Psoas muscle (tissue), 7 donors: ENCODE measurements at regions not wholly inside any gene's neighbourhood (a gene's known extent, or its start where the extent isn't known, plus 50 kb on each side); places are given as distances from the start of the nearest gene placed in this dataset.

ENCODE experiments used
- ATAC-seq, 4 donors: fragments of 200-7000 bp; cut with Tn5 transposase; one replicate each; pipeline ENCODE4 v1.9.1; 2020; ENCODE audit warnings: moderate library complexity in 3 of 4, mild to moderate bottlenecking in 2 of 4
- DNase-seq, 2 donors: peaks; one replicate each; pipeline ENCODE4 v3.0.0-alpha.2; 2020
- H3K27ac ChIP-seq: fragments of 200-600 bp; one replicate; pipeline ENCODE4 v1.8.0; 2022
- H3K27me3 ChIP-seq, 3 donors: fragments of 200-600 bp in 1 of 3; one replicate each; pipeline versions ENCODE4 v1.6.1 to v1.8.0; 2013 to 2022; ENCODE audit warnings: low read length in 2 of 3, mild to moderate bottlenecking in 2 of 3, moderate library complexity in 1 of 3; ENCODE audit not compliant: insufficient read depth in 3 of 3
- H3K36me3 ChIP-seq, 2 donors: fragments of 200-600 bp in 1 of 2; one replicate each; pipeline versions ENCODE4 v1.6.1 to v1.8.0; 2013 to 2022; ENCODE audit warnings: low read depth in 1 of 2, mild to moderate bottlenecking in 1 of 2, moderate library complexity in 1 of 2; ENCODE audit not compliant: insufficient read depth in 1 of 2
- H3K4me1 ChIP-seq: fragments of 200-600 bp; one replicate; pipeline ENCODE4 v1.8.0; 2022
- H3K4me3 ChIP-seq: fragments of 200-600 bp; one replicate; pipeline ENCODE4 v1.8.0; 2022; ENCODE audit warnings: mild to moderate bottlenecking
- H3K9me3 ChIP-seq: fragments of 200-600 bp; one replicate; pipeline ENCODE4 v1.8.0; 2022
- CTCF ChIP-seq: fragments of 200-600 bp; IDR thresholded peaks from one replicate; pipeline ENCODE4 v1.8.0; 2022; ENCODE audit warnings: antibody characterized with exemption
- whole genome bisulfite sequencing, 3 donors: extraction: QIAGEN DNeasy Blood & Tissue Kit; methylation state at CpG; one replicate each; pipeline versions ENCODE4 v1.1.6 to v1.1.7; 2013; 5-methylcytosine and 5-hydroxymethylcytosine counted together
- intact Hi-C, 2 donors: fragments of 100-400 bp; cut with DNase I; formaldehyde crosslinking; loops; one replicate each; pipeline versions ENCODE4 v1.11.0 to v1.14.2; 2022
- donor health status: healthy with polysubstance abuse.
- donor health status: DM: no; HTN: no; CAD: no; lungs with moderate emphysema.
- donor health status: Bipolar disorder and iron deficiency.
- donor health status: healthy.
- donor health status: DM: yes; HTN: yes; CAD: no.
- donor health status: DM: no; HTN: no; CAD: no.
- donor health status: DM: yes; HTN: yes; CAD: no.

- Histone ChIP-seq H3K27me3 (no peaks in the 10 kb centered on the region), H3K9me3 (no peaks in the 10 kb centered on the region), H3K4me1 (no peaks in the 10 kb centered on the region), H3K36me3 (no peaks in the 10 kb centered on the region), H3K4me3 (no peak overlapping the region), H3K27ac (no peak overlapping the region)
- DNase-seq = no peak
- no peak for TF ChIP-seq CTCF
- intact Hi-C loops = no loop called here
- WGBS, 3 donors = 92 to 94% (median 93%) methylated on average over 4 of the region's 4 CpGs
- no peak for ATAC-seq
Measured at GRCh38 chr18:24972577-24972976, 379.4 kb downstream of the ZNF521 start.

- WGBS, 3 donors = 79 to 83% (median 82%) methylated on average over 2 of the region's 2 CpGs
- Histone ChIP-seq H3K9me3 (no peaks in the 10 kb centered on the region), H3K27ac (no peak overlapping the region), H3K27me3 (no peaks in the 10 kb centered on the region), H3K4me1 (no peaks in the 10 kb centered on the region), H3K4me3 (no peak overlapping the region), H3K36me3 (no peaks in the 10 kb centered on the region)
- ATAC-seq (no peak), DNase-seq (no peak)
- intact Hi-C loops = no loop called here
- TF ChIP-seq CTCF = no peak
Measured at GRCh38 chr18:24974431-24974830, 377.5 kb downstream of the ZNF521 start.

- intact Hi-C loops = no loop called here
- Histone ChIP-seq H3K4me1 (no peaks in the 10 kb centered on the region), H3K36me3 (no peaks in the 10 kb centered on the region), H3K9me3 (no peaks in the 10 kb centered on the region), H3K27ac (no peak overlapping the region), H3K27me3 (no peaks in the 10 kb centered on the region), H3K4me3 (no peak overlapping the region)
- ATAC-seq (no peak), DNase-seq (no peak)
- 79 to 84% (median 81%) methylated on average over 6 of the region's 6 CpGs for WGBS, 3 donors
- no peak for TF ChIP-seq CTCF
Measured at GRCh38 chr18:24975496-24976372, 376.2 kb downstream of the ZNF521 start.

GRCh38 chr18:24976502-24976901, 375.5 kb downstream of the ZNF521 start:
- TF ChIP-seq CTCF = no peak
- Histone ChIP-seq H3K27ac (no peak overlapping the region), H3K9me3 (no peaks in the 10 kb centered on the region), H3K4me1 (no peaks in the 10 kb centered on the region), H3K4me3 (no peak overlapping the region), H3K36me3 (no peaks in the 10 kb centered on the region), H3K27me3 (no peaks in the 10 kb centered on the region)
- intact Hi-C loops = no loop called here
- ATAC-seq = no peak
- no peak for DNase-seq
- 69 to 72% (median 69%) methylated on average over 4 of the region's 4 CpGs for WGBS, 3 donors

DNA sequence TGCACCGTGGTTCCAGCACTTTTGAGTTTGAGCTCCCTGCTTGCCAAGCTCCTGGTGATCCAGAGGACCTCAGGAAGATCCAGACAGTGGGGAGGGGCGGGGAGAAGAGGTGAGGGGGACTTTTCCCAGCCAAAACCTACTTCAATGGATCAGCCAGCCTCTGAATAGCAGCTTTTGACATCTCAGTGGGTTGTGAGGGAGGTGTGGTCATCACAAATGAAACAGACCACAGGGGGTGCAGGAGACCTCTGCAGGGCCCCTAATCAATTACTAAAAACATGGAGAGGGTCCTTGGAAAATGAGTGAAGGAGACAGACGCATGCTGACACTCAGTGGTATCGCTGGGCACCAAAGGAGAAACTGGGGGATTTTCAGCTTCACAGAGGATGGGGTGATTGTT, 372.7 kb downstream of the ZNF521 start:
- Histone ChIP-seq H3K27me3 (no peaks in the 10 kb centered on the region), H3K4me3 (no peak overlapping the region), H3K4me1 (peaks cover 12% of the 10 kb centered on the region), H3K36me3 (no peaks in the 10 kb centered on the region), H3K27ac (no peak overlapping the region), H3K9me3 (no peaks in the 10 kb centered on the region)
- TF ChIP-seq CTCF = no peak
- ATAC-seq (no peak), DNase-seq (no peak)
- 74 to 82% (median 74%) methylated on average over 4 of the region's 4 CpGs for WGBS, 3 donors
- intact Hi-C loops = no loop called here
